DOHH2 (cell line): ENCODE measurements at regions not wholly inside any gene's neighbourhood (a gene's known extent, or its start where the extent isn't known, plus 50 kb on each side); places are given as distances from the start of the nearest gene placed in this dataset.

Experiments
- CTCF ChIP-seq: fragments of 200-600 bp; sonication (generic); IDR thresholded peaks from one replicate; pipeline ENCODE4 v1.5.1; 2014; ENCODE audit warnings: antibody characterized with exemption, mild to moderate bottlenecking, low read depth, low read length; ENCODE audit not compliant: poor library complexity, severe bottlenecking
- EZH2phosphoT487 ChIP-seq: fragments of 200-600 bp; sonication (generic); IDR thresholded peaks from 2 replicates; pipeline ENCODE4 v1.6.1; 2017; ENCODE audit warnings: borderline replicate concordance, mild to moderate bottlenecking, antibody characterized with exemption, low read length, moderate library complexity, mixed read lengths

GRCh38 chr16:14365200-14365851 is 264.7 kb downstream of the PARN start:
- TF ChIP-seq EZH2phosphoT487, result no peak
- TF ChIP-seq CTCF, result no peak
